Psoas muscle (tissue), 7 donors: ENCODE measurements at regions not wholly inside any gene's neighbourhood (a gene's known extent, or its start where the extent isn't known, plus 50 kb on each side); places are given as distances from the start of the nearest gene placed in this dataset.

Experiments used
- ATAC-seq, 4 donors: fragments of 200-7000 bp; cut with Tn5 transposase; one replicate each; pipeline ENCODE4 v1.9.1; 2020; ENCODE audit warnings: moderate library complexity in 3 of 4, mild to moderate bottlenecking in 2 of 4
- DNase-seq, 2 donors: peaks; one replicate each; pipeline ENCODE4 v3.0.0-alpha.2; 2020
- H3K27ac ChIP-seq: fragments of 200-600 bp; one replicate; pipeline ENCODE4 v1.8.0; 2022
- H3K27me3 ChIP-seq, 3 donors: fragments of 200-600 bp in 1 of 3; one replicate each; pipeline versions ENCODE4 v1.6.1 to v1.8.0; 2013 to 2022; ENCODE audit warnings: low read length in 2 of 3, mild to moderate bottlenecking in 2 of 3, moderate library complexity in 1 of 3; ENCODE audit not compliant: insufficient read depth in 3 of 3
- H3K36me3 ChIP-seq, 2 donors: fragments of 200-600 bp in 1 of 2; one replicate each; pipeline versions ENCODE4 v1.6.1 to v1.8.0; 2013 to 2022; ENCODE audit warnings: low read depth in 1 of 2, mild to moderate bottlenecking in 1 of 2, moderate library complexity in 1 of 2; ENCODE audit not compliant: insufficient read depth in 1 of 2
- H3K4me1 ChIP-seq: fragments of 200-600 bp; one replicate; pipeline ENCODE4 v1.8.0; 2022
- H3K4me3 ChIP-seq: fragments of 200-600 bp; one replicate; pipeline ENCODE4 v1.8.0; 2022; ENCODE audit warnings: mild to moderate bottlenecking
- H3K9me3 ChIP-seq: fragments of 200-600 bp; one replicate; pipeline ENCODE4 v1.8.0; 2022
- CTCF ChIP-seq: fragments of 200-600 bp; IDR thresholded peaks from one replicate; pipeline ENCODE4 v1.8.0; 2022; ENCODE audit warnings: antibody characterized with exemption
- WGBS, 3 donors: extraction: QIAGEN DNeasy Blood & Tissue Kit; methylation state at CpG; one replicate each; pipeline versions ENCODE4 v1.1.6 to v1.1.7; 2013; 5-methylcytosine and 5-hydroxymethylcytosine counted together
- intact Hi-C, 2 donors: fragments of 100-400 bp; cut with DNase I; formaldehyde crosslinking; loops; one replicate each; pipeline versions ENCODE4 v1.11.0 to v1.14.2; 2022
- donor health status: healthy with polysubstance abuse.
- donor health status: DM: no; HTN: no; CAD: no; lungs with moderate emphysema.
- donor health status: Bipolar disorder and iron deficiency.
- donor health status: healthy.
- donor health status: DM: yes; HTN: yes; CAD: no.
- donor health status: DM: no; HTN: no; CAD: no.
- donor health status: DM: yes; HTN: yes; CAD: no.

- Histone ChIP-seq H3K9me3 (no peaks in the 10 kb centered on the region), H3K27ac (no peak overlapping the region), H3K27me3 (no peaks in the 10 kb centered on the region), H3K4me1 (peaks cover 14% of the 10 kb centered on the region), H3K36me3 (no peaks in the 10 kb centered on the region), H3K4me3 (no peak overlapping the region)
- no peak for ATAC-seq
- no peak for TF ChIP-seq CTCF
- WGBS, 3 donors = 88 to 91% (median 89%) methylated on average over 5 of the region's 5 CpGs
- no peak for DNase-seq
- intact Hi-C loops = no loop called here
These were observed 203.3 kb downstream of the SEC14L1 start for GRCh38 chr17:77344038-77344437.

- no peak overlapping the region for H3K4me3 ChIP-seq
- 66 to 82% (median 73%) methylated on average over 9 of the region's 9 CpGs for WGBS, 3 donors
- H3K4me1 ChIP-seq = peaks cover 14% of the 10 kb centered on the region
- no peaks in the 10 kb centered on the region for H3K27me3 ChIP-seq
- DNase-seq (peak in 1 of 2 donors; percentile 59), ATAC-seq (peak in 3 of 4 donors; percentile 55 to 76 (median 70))
- no peaks in the 10 kb centered on the region for H3K9me3 ChIP-seq
- intact Hi-C loops = no loop called here
- no peak for TF ChIP-seq CTCF
- no peak overlapping the region for H3K27ac ChIP-seq
- H3K36me3 ChIP-seq = no peaks in the 10 kb centered on the region
These were observed 204.6 kb downstream of the SEC14L1 start for GRCh38 chr17:77345260-77345910.

- ATAC-seq (no peak), DNase-seq (no peak)
- H3K27me3 ChIP-seq = no peaks in the 10 kb centered on the region
- no peak for TF ChIP-seq CTCF
- intact Hi-C loops = no loop called here
- no peaks in the 10 kb centered on the region for H3K36me3 ChIP-seq
- H3K4me3 ChIP-seq = no peak overlapping the region
- no peak overlapping the region for H3K27ac ChIP-seq
- no peaks in the 10 kb centered on the region for H3K9me3 ChIP-seq
- H3K4me1 ChIP-seq = peaks cover 14% of the 10 kb centered on the region
- 93 to 94% (median 93%) methylated on average over 3 of the region's 3 CpGs for WGBS, 3 donors
These were observed 206.0 kb downstream of the SEC14L1 start for GRCh38 chr17:77346765-77347164.

- Histone ChIP-seq H3K27me3 (no peaks in the 10 kb centered on the region), H3K4me1 (peaks cover 14% of the 10 kb centered on the region), H3K36me3 (no peaks in the 10 kb centered on the region), H3K27ac (no peak overlapping the region), H3K9me3 (no peaks in the 10 kb centered on the region), H3K4me3 (no peak overlapping the region)
- TF ChIP-seq CTCF = no peak
- WGBS, 3 donors = 96 to 100% (median 96%) methylated on average over 4 of the region's 4 CpGs
- intact Hi-C loops = no loop called here
- no peak for ATAC-seq
- DNase-seq = no peak
These were observed 206.8 kb downstream of the SEC14L1 start for GRCh38 chr17:77347544-77347943.
